ENCODE measurements at regions not wholly inside any gene's neighbourhood (a gene's known extent, or its start where the extent isn't known, plus 50 kb on each side); places are given as distances from the start of the nearest gene placed in this dataset.
"Not testable (repeated sequence)": the region's sequence is repeated elsewhere in the genome, so short reads cannot be mapped to it uniquely, and the experiment has no call there.

DNA sequence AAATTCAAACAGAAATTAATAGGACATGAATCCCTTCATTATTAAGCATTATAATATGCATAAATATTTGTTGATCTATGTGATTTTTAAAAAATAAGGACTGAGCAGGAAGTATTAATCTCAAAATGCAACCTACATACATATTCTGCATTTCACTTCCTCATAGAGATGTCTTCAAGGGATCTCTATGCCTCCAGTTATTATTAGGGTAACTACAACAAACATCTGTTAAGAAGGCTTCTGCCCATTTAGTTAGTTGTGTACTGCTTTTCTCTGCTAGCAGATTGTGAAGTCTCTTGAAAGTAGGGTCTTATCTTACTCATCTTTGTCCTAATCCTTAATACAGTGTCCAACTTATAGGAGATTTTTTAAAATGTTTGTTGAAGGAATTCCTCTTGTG lies 414.1 kb downstream of the ACTL7B start:
- DNase-seq = no peak

DNA sequence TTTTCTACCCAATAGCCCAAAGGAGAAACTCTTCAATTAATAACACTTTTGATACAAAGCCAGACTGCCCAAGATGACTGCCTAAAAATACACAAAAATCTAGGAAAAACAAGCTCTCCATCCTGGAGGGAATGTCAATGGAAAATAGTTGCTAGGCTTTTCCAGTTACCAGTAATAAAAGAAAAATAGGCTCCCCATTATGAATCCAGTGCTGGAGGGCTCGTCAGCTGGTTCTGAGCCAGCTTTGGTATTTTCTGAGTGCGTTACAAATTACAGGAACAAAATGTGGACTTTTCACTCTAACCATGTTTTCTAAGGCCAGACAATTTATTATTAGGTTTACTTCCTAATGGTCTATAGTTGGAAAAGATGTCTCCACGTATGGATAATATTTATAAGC lies 414.5 kb downstream of the ACTL7B start:
- no peak for DNase-seq

DNA sequence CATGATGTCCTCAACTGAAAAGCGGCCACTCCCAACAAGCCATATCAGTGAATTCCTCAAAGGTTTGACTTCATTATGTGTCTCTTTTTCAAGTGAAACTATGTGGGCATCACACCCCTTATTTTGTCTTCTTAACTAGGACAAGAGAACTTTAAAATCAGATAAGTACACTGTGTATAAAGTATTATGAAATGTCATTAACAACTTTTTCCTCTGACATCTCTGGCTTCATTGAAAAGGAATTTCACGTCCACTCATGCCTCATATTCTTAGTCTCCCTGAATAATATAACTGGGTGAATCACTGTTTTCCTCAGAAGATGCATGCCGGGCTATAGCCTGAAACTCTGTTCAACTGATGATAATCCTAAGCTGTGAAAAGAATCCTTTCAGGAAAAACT lies 415.8 kb downstream of the ACTL7B start:
- DNase-seq = no peak

DNA sequence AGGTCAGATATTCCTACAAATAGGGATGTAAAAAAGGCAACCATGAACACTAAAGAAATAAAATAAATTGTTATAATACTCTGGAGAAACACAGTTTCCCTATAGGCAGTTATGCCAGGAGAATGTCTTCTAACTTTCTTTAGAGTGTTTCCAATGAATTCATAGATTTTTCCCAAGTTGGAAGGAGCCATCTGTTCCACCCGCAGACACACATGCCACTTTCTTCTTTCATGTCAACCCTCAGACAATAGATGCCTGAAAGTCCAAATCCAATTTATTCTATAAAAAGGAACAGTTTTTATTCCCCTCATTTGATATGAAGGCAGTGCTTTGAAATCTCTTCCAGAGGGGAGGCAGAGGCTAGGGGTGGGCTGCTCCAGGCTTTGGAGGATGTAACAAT lies 418.1 kb downstream of the ACTL7B start:
- no peak for DNase-seq

DNA sequence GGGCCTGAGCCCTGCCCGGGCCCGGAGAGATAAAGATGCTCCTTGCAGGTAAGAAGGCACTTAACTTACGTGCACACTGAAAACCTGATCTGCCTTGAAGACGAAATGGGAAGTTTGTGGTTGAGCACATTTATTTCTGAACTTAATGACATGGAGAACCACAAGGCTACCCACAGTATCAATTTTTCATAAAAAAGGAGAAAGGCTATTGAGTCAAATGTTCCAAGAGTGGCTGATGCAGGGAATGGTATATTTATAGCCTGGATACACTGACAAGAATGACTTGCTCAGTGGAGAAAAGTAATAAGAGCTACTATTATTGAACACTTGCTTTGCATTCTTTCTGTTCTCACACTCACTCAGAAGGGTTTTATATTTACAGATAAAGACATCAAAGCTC lies 419.3 kb downstream of the ACTL7B start:
- no peak for DNase-seq

DNA sequence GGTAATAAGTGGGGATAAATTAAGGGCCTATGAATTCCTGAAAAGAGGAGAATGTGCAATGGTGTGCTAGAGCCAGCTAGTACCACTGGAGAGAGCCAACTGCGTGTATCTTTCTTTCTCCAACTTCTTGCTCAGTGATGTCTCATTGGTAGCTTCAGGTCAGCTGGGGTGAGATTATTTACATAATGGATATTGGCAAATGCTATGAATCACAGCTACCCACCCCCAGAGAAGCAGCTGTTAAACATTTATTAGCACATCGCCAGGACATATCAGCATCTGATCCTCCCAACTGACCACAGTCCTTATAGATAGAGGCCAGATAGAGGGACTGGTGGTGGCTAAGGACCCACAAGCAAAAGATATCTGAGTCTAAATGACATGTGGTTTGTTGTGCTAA lies 421.3 kb downstream of the ACTL7B start:
- no peak for DNase-seq

DNA sequence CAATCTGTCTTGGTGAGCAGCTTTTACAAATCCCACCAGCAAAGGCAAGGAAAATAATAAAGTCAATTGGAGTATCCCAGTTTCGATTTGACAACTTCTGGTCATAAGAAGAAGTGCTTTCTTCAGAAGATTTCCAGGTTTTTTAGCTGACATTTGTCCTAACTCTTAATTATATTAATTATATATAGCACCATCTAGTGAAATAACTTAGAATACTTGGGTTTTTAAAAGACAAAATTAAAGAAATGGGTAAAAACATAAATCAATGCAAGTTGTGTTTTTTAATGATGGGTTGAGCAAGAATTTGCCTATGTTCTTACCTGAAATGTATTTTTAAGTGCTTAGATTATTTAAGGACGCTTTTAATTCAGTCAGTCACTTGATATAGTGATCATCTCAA lies 421.8 kb downstream of the ACTL7B start:
- DNase-seq = no peak

DNA sequence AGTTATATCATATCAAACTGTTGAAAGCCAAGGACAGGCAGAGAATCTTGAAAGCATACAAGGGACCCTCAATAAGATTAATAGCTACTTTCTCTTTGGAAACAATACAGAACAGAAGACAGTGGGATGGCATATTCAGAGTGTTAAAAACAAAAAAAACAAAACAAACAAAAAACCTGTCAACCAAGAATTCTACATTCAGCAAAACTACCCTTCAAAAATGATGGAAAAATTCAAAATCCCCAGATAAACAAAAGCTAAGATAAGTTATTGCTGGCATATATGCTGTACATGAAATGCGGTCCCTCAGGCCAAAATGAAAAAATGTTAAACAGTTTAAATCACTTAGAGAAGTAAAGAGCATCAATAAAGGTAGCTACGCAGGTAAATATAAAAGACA lies 425.1 kb downstream of the ACTL7B start:
- DNase-seq = no peak

DNA sequence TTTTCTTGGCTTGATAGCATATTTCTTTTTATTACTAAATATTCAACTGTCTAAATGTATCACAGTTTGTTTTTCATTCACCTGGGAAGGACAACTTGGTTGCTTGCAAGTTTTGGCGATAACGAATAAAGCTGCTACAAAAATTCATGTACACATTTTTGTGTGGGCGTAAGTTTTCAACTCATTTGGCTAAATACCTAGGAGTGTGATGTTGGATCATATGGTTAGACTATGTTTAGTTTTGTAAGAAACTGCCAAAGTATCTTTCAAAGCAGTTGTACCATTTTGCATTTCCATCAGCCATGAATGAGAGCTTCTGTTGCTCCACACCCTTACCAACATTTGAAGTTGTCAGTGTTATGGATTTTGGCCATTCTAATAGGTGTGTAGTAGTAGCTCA lies 428.0 kb downstream of the ACTL7B start:
- no peak for DNase-seq

DNA sequence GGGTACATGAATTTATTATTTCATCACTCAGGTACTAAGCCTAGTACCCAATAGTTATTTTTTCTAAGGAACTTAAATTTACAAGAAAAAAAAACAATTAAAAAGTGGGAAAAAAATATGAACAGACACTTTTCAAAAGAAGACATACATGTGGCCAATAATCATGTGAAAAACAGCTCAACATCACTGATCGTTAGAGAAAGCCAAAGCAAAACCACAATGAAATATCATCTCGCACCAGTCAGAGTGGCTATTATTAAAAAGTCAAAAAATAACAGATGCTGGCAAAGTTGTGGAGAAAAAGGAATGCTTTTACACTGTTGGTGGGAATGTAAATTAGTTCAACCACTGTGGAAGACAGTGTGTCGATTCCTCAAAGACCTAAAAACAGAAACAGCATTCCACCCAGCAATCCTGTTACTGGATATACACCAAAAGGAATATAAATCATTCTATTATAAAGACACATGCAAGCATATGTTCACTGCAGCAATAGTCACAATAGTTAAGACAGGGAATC lies 429.3 kb downstream of the ACTL7B start:
- DNase-seq = not testable (repeated sequence)

DNA sequence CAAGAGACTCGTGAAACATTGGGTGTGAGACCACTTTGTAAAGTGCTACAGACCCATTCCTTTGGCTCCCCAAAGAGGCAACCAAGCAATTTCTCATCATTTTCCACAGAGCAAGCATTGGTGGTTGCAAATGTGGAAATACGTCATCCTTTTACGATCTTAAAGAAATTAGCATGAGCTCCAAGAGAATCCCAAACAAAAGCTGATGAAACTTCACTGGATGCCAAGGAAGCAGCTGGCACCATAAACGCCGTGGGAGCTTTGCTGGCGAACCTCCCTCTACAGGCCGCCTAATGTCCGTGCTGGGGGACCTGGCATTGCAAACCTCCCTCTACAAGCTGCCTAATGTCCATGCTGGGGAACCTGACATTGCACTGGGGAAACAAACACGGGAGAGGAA lies 432.4 kb downstream of the ACTL7B start:
- DNase-seq = no peak

DNA sequence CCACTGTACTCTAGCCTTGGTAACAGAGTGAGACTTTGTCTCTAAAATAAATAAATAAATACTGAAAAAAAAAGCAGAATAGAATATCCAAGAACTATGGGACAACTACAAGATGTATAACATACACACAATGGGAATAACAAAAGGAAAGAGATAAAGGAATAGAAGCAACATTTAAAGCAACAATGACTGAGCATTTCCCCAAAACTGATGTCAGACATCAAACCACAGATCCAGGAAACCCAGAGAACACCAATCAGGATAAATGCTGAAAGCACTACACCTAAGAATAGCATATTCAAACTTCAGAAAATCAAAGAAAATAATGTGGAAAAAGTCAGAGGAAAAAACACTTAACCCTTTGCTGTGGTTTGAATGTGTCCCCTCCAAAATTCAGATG lies 436.4 kb downstream of the ACTL7B start:
- no peak for DNase-seq

DNA sequence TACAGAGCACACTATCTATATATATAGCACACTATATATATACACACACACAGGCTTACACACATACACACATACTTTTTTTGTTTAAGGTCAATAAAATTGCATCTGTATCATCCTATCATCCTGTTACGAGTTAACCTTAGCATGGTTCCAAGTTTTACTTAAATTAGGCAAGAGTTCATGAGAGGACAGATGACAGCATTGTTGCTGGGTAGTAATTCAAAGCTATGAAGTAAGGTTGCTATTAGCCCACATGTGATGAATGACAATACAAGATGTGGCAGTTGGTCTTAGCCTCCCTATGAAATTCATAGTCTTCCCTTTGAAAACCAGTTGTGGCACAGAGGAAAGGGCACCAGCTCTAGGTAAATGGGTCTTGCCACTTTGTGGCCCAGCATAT lies 438.1 kb downstream of the ACTL7B start:
- no peak for DNase-seq

DNA sequence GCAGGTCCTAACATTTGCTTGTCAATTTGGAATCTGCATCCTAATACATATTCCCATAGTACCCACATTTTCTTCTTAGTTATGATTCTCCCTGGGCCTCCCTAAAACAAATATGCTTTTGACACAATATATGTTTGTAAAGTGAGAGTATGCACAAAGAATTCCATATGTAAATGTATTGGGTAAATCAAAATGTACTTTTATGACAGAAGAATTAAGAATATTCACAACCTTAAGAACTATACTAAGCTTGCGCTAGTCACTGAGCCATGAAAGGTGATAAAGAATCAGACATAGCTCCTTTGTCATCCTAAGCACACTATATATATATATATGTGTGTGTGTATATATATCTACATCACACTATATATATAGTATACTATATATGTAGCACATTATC lies 438.5 kb downstream of the ACTL7B start:
- no peak for DNase-seq

DNA sequence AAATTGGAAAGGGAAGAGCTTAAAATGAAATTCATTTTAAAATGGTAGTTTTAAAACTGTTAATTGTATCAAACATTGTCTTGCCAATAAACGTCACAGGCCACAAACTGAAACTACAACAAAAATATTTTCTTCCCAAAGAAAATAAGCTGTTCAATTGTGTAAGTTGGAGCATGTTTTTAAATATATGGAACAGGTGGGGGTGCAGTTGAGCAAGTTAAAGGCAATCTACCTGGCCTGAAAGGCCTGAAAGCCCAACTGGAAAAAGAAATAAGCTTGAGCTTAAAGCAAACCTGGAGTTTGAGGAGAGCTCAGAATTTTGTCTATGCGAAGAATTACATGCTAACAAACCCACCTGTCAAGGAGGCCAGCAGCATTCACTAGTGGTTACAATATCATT lies 439.5 kb downstream of the ACTL7B start:
- peak; percentile 24 for DNase-seq

DNA sequence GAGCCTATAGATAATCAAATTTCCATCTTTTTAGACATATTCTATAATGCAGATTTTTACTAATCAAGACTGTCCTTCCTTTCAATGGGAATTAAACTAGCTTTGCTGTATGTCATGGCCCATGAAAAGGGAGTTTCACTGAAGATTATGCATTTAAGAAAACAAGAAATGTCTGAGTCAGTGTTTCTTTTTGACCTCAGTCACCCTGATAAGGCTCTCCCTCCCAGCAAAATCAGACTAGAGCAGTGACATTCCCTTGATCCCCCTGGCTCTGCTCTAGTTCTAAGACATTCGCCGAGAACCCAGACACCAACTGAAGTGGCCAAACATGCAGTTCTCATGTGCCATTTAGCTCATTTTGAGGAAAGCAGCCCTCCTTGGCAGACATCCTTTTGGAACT lies 442.0 kb downstream of the ACTL7B start:
- DNase-seq = no peak

DNA sequence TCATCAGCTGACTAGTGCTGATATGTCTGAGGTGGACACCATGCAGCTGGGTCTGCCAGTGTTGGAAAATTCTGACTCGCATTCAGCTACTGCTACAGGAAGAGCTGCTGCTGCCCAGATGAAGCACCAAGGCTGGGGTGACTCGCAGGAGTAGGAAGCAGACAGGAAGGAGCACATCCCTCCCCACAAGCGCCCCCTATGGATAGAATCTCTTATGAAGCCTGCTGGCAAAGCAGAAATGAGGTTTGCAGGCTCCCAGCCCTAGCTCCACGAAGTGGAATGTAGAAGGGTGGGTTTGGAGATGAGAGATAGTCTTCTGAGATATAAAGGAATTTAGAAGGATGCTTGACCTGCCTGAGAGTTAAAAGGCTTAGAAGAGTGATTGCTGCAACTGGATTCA lies 443.0 kb downstream of the ACTL7B start:
- DNase-seq = peak; percentile 56

DNA sequence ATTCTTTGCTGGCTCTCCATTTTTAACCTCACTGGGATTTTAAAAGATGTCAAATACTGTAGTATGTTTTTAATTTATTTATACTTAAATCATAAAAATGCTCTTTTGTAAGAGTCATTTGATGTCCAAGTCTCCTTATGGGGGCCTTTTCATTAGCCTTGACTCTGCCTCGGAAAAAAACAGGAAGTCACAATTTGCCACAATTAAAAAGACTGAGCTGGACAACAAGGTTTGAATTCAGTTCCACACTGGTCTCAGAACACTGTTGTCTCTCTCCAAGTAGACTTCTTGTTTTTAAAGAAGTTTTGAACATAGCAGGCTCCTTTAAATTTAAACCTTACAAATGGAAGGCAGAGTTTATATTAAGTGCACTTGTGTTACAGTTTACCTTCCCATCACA lies 444.2 kb downstream of the ACTL7B start:
- DNase-seq = no peak

DNA sequence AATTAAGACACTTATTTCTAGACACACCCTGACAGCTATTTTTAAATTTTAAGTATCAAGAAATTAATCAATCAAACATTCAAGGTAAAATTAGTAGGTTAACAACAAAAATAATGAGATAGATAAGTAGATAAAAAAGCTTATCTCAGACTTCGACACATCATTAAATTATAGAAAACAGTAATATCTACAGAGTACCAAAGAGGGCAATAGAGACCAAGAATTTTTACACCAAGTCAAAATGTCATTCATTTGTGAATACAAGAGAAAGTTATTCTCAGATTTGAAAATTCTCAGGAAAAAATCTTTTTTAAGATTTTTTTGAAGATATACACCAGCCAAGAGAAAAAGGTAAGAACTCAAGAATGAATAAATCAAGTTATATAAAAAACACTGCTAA lies 445.6 kb downstream of the ACTL7B start:
- DNase-seq = no peak

DNA sequence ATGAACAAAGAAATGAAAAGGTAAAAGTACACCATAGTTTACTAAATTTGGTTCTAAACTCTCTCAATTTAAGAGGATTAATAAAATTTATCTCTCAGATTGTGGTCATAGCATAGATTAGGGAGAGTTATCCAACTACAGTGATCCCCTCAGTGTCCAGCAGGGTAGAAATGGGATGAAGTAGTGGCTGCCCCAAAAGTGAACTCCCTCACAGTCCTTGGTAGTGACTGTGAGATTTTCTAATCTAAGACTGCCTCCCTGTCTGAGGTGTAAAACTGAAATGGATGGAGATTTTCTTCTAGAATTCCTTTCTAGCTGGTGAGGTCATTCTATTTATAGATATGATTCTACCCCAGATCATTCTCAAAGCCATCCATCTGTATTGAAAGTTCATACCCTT lies 455.5 kb downstream of the ACTL7B start:
- peak; percentile 7 for DNase-seq

DNA sequence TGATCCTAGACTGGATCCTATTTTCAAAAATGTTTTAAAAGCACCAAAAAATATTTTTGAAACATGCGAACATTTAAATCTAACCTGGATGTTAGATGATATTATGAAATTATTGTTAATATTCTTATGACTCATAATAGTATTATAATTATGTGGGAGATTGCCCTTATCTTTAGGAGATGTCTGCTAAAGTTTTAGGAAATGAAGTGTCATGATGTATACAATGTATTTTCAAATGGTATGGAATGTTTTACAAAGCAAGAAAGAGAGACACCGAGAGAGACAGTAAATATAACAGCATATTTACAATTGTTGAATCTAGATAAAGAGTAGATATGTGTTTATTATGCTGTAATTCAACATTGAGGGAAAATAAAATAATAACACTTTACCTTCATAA lies 455.9 kb downstream of the ACTL7B start:
- DNase-seq = no peak

DNA sequence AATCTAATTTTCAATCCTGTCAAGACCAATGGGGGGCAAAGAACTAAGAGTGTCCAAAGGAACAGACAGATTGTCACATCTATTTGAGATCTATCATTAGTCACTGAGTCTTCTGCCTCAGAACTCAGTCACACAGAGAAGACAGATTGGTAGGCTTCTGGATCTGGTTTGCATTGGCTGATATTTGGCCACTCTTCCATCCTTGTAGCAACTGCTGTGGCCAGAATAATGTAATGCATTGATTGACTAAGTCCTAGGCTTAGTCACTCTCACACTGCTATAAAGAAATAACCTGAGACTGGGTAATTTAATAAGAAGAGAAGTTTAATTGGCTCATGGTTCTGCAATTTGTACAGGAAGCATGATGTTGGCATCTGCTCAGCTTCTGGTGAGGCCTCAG lies 458.5 kb downstream of the ACTL7B start:
- DNase-seq = no peak

DNA sequence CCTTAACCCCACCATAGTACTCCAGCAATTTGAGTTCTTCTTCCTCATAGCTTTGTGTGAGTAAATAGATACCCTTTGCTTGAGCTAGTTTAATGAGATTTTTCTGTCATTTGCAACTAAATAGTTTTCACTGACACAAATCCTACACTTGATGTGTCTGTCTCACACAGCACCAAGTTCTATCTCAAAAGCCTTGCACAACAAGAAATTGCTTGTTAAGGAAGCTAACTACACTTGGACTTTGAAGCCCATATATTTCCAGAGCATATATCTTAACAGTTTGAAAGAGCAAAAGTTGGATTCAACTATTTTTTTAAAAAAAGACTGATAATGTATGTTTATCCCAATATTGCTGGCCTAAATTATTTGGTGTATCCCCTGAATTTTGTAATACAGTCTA lies 459.2 kb downstream of the ACTL7B start:
- DNase-seq = no peak

DNA sequence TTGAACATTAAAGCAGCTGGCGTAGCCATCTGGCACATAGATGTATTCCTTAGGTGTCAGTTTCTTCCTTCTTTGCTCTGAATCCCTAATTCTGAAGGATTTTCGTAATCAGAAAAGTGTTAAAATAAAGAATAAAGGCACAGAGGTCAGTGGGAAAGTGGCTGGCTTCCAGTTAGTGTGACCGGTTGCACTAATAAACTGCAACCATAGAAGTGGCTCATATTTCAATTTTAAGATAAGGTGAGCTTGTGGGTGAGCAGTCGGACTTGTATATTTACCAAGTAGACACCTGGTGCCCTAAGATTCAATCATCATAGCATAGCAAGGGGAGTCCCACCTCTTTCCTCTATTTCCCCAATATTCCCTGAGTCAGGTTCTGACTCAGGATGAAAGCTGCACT lies 459.6 kb downstream of the ACTL7B start:
- no peak for DNase-seq

DNA sequence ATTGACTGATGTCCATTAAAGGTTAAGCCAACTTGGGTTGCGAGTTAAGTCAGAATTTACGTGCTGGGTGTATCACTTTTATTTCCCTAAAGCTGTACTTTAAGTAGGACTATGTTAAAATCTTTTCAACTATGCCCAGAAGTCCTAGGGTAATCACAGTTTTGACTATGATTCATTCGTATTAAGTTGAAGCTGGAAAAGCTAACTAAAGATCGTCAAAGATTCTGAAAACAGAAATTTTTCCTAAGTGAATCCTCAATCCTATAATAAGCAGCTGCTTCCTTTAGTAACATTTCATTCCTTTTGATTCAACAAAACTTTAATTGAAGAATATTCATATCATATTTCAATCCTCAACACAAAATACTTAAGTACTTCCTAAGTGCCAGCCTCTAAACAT lies 460.4 kb downstream of the ACTL7B start:
- DNase-seq = no peak

DNA sequence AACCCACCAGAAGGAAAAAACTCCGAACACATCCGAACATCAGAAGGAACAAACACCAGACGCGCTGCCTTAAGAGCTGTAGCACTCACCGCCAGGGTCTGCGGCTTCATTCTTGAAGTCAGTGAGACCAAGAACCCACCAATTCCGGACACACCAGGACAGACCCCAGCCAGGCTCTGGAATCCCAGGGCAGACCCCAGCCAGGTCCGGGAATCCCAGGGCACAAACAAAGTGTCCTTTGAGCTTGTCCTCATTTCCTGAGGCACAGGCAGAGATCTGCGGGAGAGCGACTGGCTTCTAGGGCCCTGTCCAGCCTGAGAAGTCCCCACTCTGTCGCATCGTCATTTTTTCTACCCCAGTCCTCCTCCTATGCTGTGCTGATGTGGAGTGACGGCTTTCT lies 461.1 kb downstream of the ACTL7B start:
- DNase-seq = no peak

Data from DMS53 (cell line).